ENCODE measurements at regions not wholly inside any gene's neighbourhood (a gene's known extent, or its start where the extent isn't known, plus 50 kb on each side); places are given as distances from the start of the nearest gene placed in this dataset.

GRCh38 chr6:135722679-135723078 lies 128.8 kb upstream of the PDE7B start:
- H3K4me1 ChIP-seq (replicated peaks in 1 of 4; ENCODE audit: control insufficient read depth in 3 of 4, insufficient read depth in 4 of 4, low read length in 3 of 4), result no peaks in the 10 kb centered on the region
- H4K5ac ChIP-seq (ENCODE audit: insufficient read length, low read depth, low read length), result no peak overlapping the region
- no peaks in the 10 kb centered on the region for H3K27me3 ChIP-seq (replicated peaks in 1 of 4; ENCODE audit: control insufficient read depth in 3 of 4, extremely low read depth in 1 of 4, insufficient read depth in 3 of 4, low read length in 3 of 4)
- peaks cover 3 to 4% of the 10 kb centered on the region in 2 experiments; a peak in 2 of 4 replicates for H3K9me3 ChIP-seq (ENCODE audit: insufficient read depth in 2 of 2, low read depth in 1 of 2, low read length in 1 of 2)
- H3K14ac ChIP-seq (ENCODE audit: insufficient read length), result no peak overlapping the region
- H3K9ac ChIP-seq (replicated peaks in 1 of 4; ENCODE audit: extremely low read depth in 1 of 4, low read depth in 3 of 4, low read length in 3 of 4), result no peak overlapping the region
- TF ChIP-seq E2F6 (IDR thresholded peaks at IDR 0.05) (no peak), EP300 (IDR thresholded peaks at IDR 0.05; ENCODE audit: borderline replicate concordance in 1 of 2, low read depth in 2 of 2, low read length in 2 of 2) (no peak), USF2 (IDR thresholded peaks at IDR 0.05; ENCODE audit: low read length) (no peak)
- no peak for FAIRE-seq
- no peak overlapping the region for H3K27ac ChIP-seq (ENCODE audit: low read depth, low read length)
- no peak overlapping the region for H2BK5ac ChIP-seq (ENCODE audit: low read depth, low read length)
- H3K36me3 ChIP-seq (ENCODE audit: control insufficient read depth in 2 of 4, insufficient read depth in 4 of 4, low read length in 3 of 4), result peaks cover 0 to 3% (median 0%) of the 10 kb centered on the region in 4 experiments; a peak in 2 of 8 replicates
- no peak overlapping the region for H2BK12ac ChIP-seq (ENCODE audit: low read depth, low read length)
- H3K23ac ChIP-seq (ENCODE audit: insufficient read length), result no peak overlapping the region
- H3K79me1 ChIP-seq (ENCODE audit: low read depth, low read length), result no peaks in the 10 kb centered on the region
- H3K23me2 ChIP-seq (ENCODE audit: low read depth, low read length), result no peaks in the 10 kb centered on the region
- H2BK15ac ChIP-seq (ENCODE audit: low read length), result no peak overlapping the region
- H3K4ac ChIP-seq (replicated peaks; ENCODE audit: insufficient read length, low read depth, low read length), result no peak overlapping the region
- H4K91ac ChIP-seq (replicated peaks; ENCODE audit: insufficient read length, low read length), result no peak overlapping the region
- H3K4me3 ChIP-seq (ENCODE audit: extremely low read depth in 1 of 4, insufficient read depth in 2 of 4, low read depth in 3 of 4, low read length in 4 of 4), result no peak overlapping the region
- no peak overlapping the region for H2BK120ac ChIP-seq (replicated peaks; ENCODE audit: low read depth, low read length)
- no peaks in the 10 kb centered on the region for H4K20me1 ChIP-seq (replicated peaks in 1 of 2; ENCODE audit: control insufficient read depth in 1 of 2, insufficient read depth in 2 of 2, low read length in 2 of 2)
- no peak overlapping the region for H3K56ac ChIP-seq (replicated peaks; ENCODE audit: insufficient read length, low read depth, low read length)
- no peak overlapping the region for H2AFZ ChIP-seq (ENCODE audit: low read length)
- ChIA-PET POLR2A (ENCODE audit: partially characterized antibody) (no interaction called here), CTCF (ENCODE audit: partially characterized antibody) (interaction anchor here (1.0 kb wide), 1 partner anchor 153 kb away, joined by 3 read pairs; no protein-coding TSS in a partner anchor)
- H2AK5ac ChIP-seq (ENCODE audit: low read depth, low read length), result no peak overlapping the region
- no peak overlapping the region for H4K8ac ChIP-seq (ENCODE audit: extremely low read depth, insufficient read depth, low read length)
- WGBS, 2 experiments (ENCODE audit: extremely low coverage in 1 of 2, insufficient coverage in 1 of 2, insufficient read length in 1 of 2, insufficient replicate concordance in 2 of 2, low coverage in 1 of 2, low lambda C conversion rate in 2 of 2, missing lambda C conversion rate in 1 of 2), result 85% methylated on average over 5 of the region's 5 CpGs; no CpG with 5 or more reads in 1 of the 2 experiments
- no peaks in the 10 kb centered on the region for H3K79me2 ChIP-seq (ENCODE audit: control insufficient read depth in 1 of 2, insufficient read depth in 2 of 2, low read length in 2 of 2)
- H3K18ac ChIP-seq (ENCODE audit: extremely low read depth, low read length), result no peak overlapping the region
- no peak overlapping the region for H3K4me2 ChIP-seq (ENCODE audit: insufficient read depth in 1 of 2, low read depth in 2 of 2, low read length in 2 of 2)
- DNase-seq (ENCODE audit: low read depth in 1 of 2, low spot score in 2 of 2), result no peak
- H2BK20ac ChIP-seq (ENCODE audit: low read length), result no peak overlapping the region
